ENCODE measurements at regions not wholly inside any gene's neighbourhood (a gene's known extent, or its start where the extent isn't known, plus 50 kb on each side); places are given as distances from the start of the nearest gene placed in this dataset.

- TF ChIP-seq CTCF (IDR thresholded peaks at IDR 0.05) (no peak), POLR2A (IDR thresholded peaks at IDR 0.05) (no peak)
Measured at GRCh38 chr14:43479596-43480195, 1027.4 kb downstream of the FSCB start.
